Neural cell (in vitro differentiated cells): ENCODE measurements at regions not wholly inside any gene's neighbourhood (a gene's known extent, or its start where the extent isn't known, plus 50 kb on each side); places are given as distances from the start of the nearest gene placed in this dataset.

ENCODE experiments used
- H2AFZ ChIP-seq: fragments of 200-600, 300-800 bp; sonication (generic), shearing (Covaris generic); 2 replicates; pipeline ENCODE4 v1.6.0; 2014; ENCODE audit warnings: low read depth, mild to moderate bottlenecking, antibody characterized with exemption, low read length, moderate library complexity
- H3F3A ChIP-seq: fragments of 200-600 bp; shearing (Covaris generic); 2 replicates; pipeline ENCODE4 v1.6.1; 2016; ENCODE audit warnings: mild to moderate bottlenecking, moderate library complexity, mixed read lengths, antibody characterized with exemption, low read length; ENCODE audit not compliant: insufficient read depth, poor library complexity, severe bottlenecking
- H3K27ac ChIP-seq: fragments of 200-600, 300-800 bp; sonication (generic), shearing (Covaris generic); 2 replicates; pipeline ENCODE4 v1.5.1; 2014; ENCODE audit warnings: mild to moderate bottlenecking, low read length, moderate library complexity
- H3K27me3 ChIP-seq: fragments of 300-800, 200-600 bp; sonication (generic), shearing (Covaris generic); 2 replicates; pipeline ENCODE4 v1.6.0; 2014; ENCODE audit warnings: mild to moderate bottlenecking, low read depth, low read length, moderate library complexity; ENCODE audit not compliant: insufficient read depth
- H3K36me3 ChIP-seq: fragments of 300-800, 200-600 bp; sonication (generic), shearing (Covaris generic); 2 replicates; pipeline ENCODE4 v1.5.1; 2014; ENCODE audit warnings: mild to moderate bottlenecking, antibody characterized with exemption, low read length, moderate library complexity; ENCODE audit not compliant: insufficient read depth
- H3K4me2 ChIP-seq: fragments of 300-800, 200-600 bp; sonication (generic), shearing (Covaris generic); 2 replicates; pipeline ENCODE4 v1.6.0; 2014; ENCODE audit warnings: mild to moderate bottlenecking, low read length
- H3K4me3 ChIP-seq: fragments of 300-800, 200-600 bp; sonication (generic), shearing (Covaris generic); 2 replicates; pipeline ENCODE4 v1.5.1; 2014; ENCODE audit warnings: mild to moderate bottlenecking, low read length, moderate library complexity
- H3K79me2 ChIP-seq: fragments of 200-600 bp; shearing (Covaris generic); replicated peaks from 2 replicates; pipeline ENCODE4 v1.6.0; 2014; ENCODE audit warnings: mild to moderate bottlenecking, low read length, moderate library complexity; ENCODE audit not compliant: insufficient read depth
- H3K9ac ChIP-seq: fragments of 300-800, 200-600 bp; sonication (generic), shearing (Covaris generic); 2 replicates; pipeline ENCODE4 v1.6.1; 2016; ENCODE audit warnings: mild to moderate bottlenecking, low read length, mixed read lengths
- H3K9me2 ChIP-seq: fragments of 200-600 bp; shearing (Covaris generic); 2 replicates; pipeline ENCODE4 v1.6.1; 2016; ENCODE audit warnings: mild to moderate bottlenecking, low read length, mixed read lengths; ENCODE audit not compliant: insufficient read depth
- H3K9me3 ChIP-seq: fragments of 200-600, 300-800 bp; sonication (generic), shearing (Covaris generic); 2 replicates; pipeline ENCODE4 v1.6.1; 2016; ENCODE audit warnings: mild to moderate bottlenecking, mixed run types, low read length, moderate library complexity, mixed read lengths
- H4K20me1 ChIP-seq: fragments of 200-600 bp; shearing (Covaris generic); 2 replicates; pipeline ENCODE4 v1.6.1; 2016; ENCODE audit warnings: mild to moderate bottlenecking, mixed run types; ENCODE audit not compliant: insufficient read depth
- EP300 ChIP-seq: fragments of 450-650 bp; conservative IDR thresholded peaks from 2 replicates; pipeline ENCODE4 v1.6.1; 2014; ENCODE audit warnings: antibody characterized with exemption, mild to moderate bottlenecking, moderate library complexity; ENCODE audit not compliant: poor library complexity, severe bottlenecking
- EZH2 ChIP-seq: fragments of 200-600, 300-800 bp; shearing (Covaris generic), sonication (generic); IDR thresholded peaks from 2 replicates; pipeline ENCODE4 v1.6.1; 2014; ENCODE audit warnings: antibody characterized with exemption, low read length, borderline replicate concordance, mild to moderate bottlenecking; ENCODE audit not compliant: insufficient read depth, poor library complexity, severe bottlenecking
- MXI1 ChIP-seq: fragments of 450-650 bp; conservative IDR thresholded peaks from 2 replicates; pipeline ENCODE4 v1.6.1; 2014; ENCODE audit warnings: antibody characterized with exemption, mild to moderate bottlenecking; ENCODE audit not compliant: poor library complexity, severe bottlenecking
- POLR2AphosphoS5 ChIP-seq: IDR thresholded peaks from 2 replicates; pipeline ENCODE4 v1.6.1; 2012
- RAD21 ChIP-seq: fragments of 450-650 bp; conservative IDR thresholded peaks from 2 replicates; pipeline ENCODE4 v1.6.1; 2014; ENCODE audit warnings: antibody characterized with exemption, mild to moderate bottlenecking, moderate library complexity
- REST ChIP-seq: IDR thresholded peaks from 2 replicates; pipeline ENCODE4 v1.6.1; 2012; ENCODE audit warnings: borderline replicate concordance
- SMC3 ChIP-seq: fragments of 450-650 bp; conservative IDR thresholded peaks from 2 replicates; pipeline ENCODE4 v1.6.1; 2014; ENCODE audit warnings: antibody characterized with exemption, mild to moderate bottlenecking, moderate library complexity; ENCODE audit not compliant: poor library complexity
- TAF1 ChIP-seq: IDR thresholded peaks from 2 replicates; pipeline ENCODE4 v1.6.1; 2012; ENCODE audit warnings: low read depth
- TF ChIP-seq, protein P1 (sequence below): fragments of 450-650 bp; IDR thresholded peaks from 2 replicates; pipeline ENCODE4 v1.5.1; 2014; ENCODE audit warnings: antibody characterized with exemption, mild to moderate bottlenecking, moderate library complexity; ENCODE audit not compliant: poor library complexity, severe bottlenecking

DNA sequence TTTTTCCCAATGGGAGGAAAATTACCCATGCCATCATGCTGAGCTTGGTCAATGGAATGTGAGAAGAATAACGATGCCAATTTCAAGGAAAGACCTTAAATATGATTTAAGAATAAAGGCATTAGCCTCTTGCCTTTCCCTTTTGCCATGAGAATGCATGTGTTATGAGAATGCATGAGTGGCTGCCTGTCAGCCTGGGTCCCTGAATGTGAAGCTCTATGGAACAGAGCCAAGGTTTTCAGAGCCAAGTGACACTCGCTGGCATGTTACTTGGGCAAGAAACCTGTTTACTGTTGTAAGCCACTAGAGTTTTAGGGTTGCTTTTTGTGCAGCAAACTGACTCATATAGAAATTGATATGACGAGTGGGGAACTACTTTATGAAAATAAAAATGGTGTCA lies 75.7 kb downstream of the JRKL start:
- TF ChIP-seq EP300 (no peak), RAD21 (no peak), REST (no peak), MXI1 (no peak), SMC3 (no peak), EZH2 (no peak), POLR2AphosphoS5 (no peak), TAF1 (no peak)
- TF ChIP-seq, protein P1, sequence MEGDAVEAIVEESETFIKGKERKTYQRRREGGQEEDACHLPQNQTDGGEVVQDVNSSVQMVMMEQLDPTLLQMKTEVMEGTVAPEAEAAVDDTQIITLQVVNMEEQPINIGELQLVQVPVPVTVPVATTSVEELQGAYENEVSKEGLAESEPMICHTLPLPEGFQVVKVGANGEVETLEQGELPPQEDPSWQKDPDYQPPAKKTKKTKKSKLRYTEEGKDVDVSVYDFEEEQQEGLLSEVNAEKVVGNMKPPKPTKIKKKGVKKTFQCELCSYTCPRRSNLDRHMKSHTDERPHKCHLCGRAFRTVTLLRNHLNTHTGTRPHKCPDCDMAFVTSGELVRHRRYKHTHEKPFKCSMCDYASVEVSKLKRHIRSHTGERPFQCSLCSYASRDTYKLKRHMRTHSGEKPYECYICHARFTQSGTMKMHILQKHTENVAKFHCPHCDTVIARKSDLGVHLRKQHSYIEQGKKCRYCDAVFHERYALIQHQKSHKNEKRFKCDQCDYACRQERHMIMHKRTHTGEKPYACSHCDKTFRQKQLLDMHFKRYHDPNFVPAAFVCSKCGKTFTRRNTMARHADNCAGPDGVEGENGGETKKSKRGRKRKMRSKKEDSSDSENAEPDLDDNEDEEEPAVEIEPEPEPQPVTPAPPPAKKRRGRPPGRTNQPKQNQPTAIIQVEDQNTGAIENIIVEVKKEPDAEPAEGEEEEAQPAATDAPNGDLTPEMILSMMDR, result no peak
- H3K9me3 ChIP-seq, result no peaks in the 10 kb centered on the region
- H4K20me1 ChIP-seq, result no peaks in the 10 kb centered on the region
- H3K27ac ChIP-seq, result no peak overlapping the region
- no peaks in the 10 kb centered on the region for H3F3A ChIP-seq
- H3K36me3 ChIP-seq, result no peaks in the 10 kb centered on the region
- no peak overlapping the region for H3K4me2 ChIP-seq
- no peaks in the 10 kb centered on the region for H3K9me2 ChIP-seq
- H3K27me3 ChIP-seq, result no peaks in the 10 kb centered on the region
- no peak overlapping the region for H2AFZ ChIP-seq
- no peak overlapping the region for H3K9ac ChIP-seq
- no peak overlapping the region for H3K4me3 ChIP-seq
- H3K79me2 ChIP-seq, result no peaks in the 10 kb centered on the region

DNA sequence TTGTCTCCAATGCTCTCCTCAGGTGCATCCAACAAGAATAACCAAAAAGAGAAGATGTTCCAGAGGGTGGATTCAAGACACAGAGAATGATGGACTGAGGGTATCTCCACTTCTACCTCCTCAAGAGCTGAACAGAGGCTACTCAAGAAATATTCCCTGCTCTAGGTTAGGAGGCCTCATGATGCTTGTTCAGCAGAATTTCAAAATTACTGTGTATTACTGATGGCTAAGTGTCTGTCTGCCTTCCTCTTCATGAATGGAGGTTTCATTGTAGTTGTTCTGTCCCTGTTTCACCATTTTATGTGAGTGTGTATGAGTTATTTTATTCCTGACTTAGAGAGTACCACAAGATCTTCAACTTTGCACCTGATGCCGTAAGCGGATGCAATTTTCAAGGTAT lies 76.8 kb downstream of the JRKL start:
- TF ChIP-seq SMC3 (no peak), POLR2AphosphoS5 (no peak), REST (no peak), MXI1 (no peak), EP300 (no peak), EZH2 (no peak), TAF1 (no peak), RAD21 (no peak)
- TF ChIP-seq, protein P1, result no peak
- H3K9me2 ChIP-seq, result no peaks in the 10 kb centered on the region

More for the DNA sequence above, 76.8 kb downstream of the JRKL start:
- Histone ChIP-seq H3K4me2 (no peak overlapping the region), H2AFZ (no peak overlapping the region), H3K27ac (no peak overlapping the region), H3K36me3 (no peaks in the 10 kb centered on the region), H3K27me3 (no peaks in the 10 kb centered on the region), H3K4me3 (no peak overlapping the region), H3K9ac (no peak overlapping the region), H3F3A (no peaks in the 10 kb centered on the region), H3K9me3 (no peaks in the 10 kb centered on the region), H3K79me2 (no peaks in the 10 kb centered on the region), H4K20me1 (no peaks in the 10 kb centered on the region)
